ENCODE measurements at regions not wholly inside any gene's neighbourhood (a gene's known extent, or its start where the extent isn't known, plus 50 kb on each side); places are given as distances from the start of the nearest gene placed in this dataset.

DNA sequence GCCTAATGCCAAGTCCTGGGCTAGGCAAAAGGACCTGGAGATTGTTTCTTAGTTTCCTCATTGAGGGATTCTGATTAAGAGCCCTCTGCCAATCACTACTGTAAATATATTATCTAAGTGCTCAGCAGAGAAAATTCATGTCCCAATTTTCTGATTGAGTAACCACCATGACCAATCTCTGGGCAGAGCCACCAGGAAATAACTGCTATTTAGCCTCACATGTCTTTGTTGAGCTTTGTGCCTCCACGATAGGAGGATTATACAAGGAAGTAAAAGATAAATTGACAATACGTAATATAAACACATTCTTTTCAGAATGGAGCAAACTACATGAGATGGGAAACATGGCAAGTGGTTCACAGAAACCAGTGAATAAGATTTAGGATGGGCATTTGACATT, 396.1 kb upstream of the PAPPA start:
- no peak for DNase-seq (ENCODE audit: low read depth, low spot score)
- intact Hi-C loops (cut with micrococcal nuclease; ENCODE audit: unreplicated experiment) (no loop called here), in situ Hi-C loops (cut with HindIII; ENCODE audit: low pct_unique_long_range_greater_than_20kb, low sequenced_read_pairs) (no loop called here)
- no peak overlapping the region for H3K4me3 ChIP-seq (ENCODE audit: low read depth in 2 of 2, low read length in 2 of 2)
- H3K9me3 ChIP-seq (ENCODE audit: control insufficient read depth, insufficient read depth, low read depth, low read length) = no peaks in the 10 kb centered on the region
- TF ChIP-seq TCF7L2 (IDR thresholded peaks at IDR 0.05; ENCODE audit: low read depth, low read length) = no peak
- TF ChIP-seq, protein P1, sequence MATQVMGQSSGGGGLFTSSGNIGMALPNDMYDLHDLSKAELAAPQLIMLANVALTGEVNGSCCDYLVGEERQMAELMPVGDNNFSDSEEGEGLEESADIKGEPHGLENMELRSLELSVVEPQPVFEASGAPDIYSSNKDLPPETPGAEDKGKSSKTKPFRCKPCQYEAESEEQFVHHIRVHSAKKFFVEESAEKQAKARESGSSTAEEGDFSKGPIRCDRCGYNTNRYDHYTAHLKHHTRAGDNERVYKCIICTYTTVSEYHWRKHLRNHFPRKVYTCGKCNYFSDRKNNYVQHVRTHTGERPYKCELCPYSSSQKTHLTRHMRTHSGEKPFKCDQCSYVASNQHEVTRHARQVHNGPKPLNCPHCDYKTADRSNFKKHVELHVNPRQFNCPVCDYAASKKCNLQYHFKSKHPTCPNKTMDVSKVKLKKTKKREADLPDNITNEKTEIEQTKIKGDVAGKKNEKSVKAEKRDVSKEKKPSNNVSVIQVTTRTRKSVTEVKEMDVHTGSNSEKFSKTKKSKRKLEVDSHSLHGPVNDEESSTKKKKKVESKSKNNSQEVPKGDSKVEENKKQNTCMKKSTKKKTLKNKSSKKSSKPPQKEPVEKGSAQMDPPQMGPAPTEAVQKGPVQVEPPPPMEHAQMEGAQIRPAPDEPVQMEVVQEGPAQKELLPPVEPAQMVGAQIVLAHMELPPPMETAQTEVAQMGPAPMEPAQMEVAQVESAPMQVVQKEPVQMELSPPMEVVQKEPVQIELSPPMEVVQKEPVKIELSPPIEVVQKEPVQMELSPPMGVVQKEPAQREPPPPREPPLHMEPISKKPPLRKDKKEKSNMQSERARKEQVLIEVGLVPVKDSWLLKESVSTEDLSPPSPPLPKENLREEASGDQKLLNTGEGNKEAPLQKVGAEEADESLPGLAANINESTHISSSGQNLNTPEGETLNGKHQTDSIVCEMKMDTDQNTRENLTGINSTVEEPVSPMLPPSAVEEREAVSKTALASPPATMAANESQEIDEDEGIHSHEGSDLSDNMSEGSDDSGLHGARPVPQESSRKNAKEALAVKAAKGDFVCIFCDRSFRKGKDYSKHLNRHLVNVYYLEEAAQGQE (IDR thresholded peaks at IDR 0.05; ENCODE audit: insufficient read depth in 1 of 2, low read depth in 2 of 2, low read length in 1 of 2) = no peak
- TF ChIP-seq, protein P2, sequence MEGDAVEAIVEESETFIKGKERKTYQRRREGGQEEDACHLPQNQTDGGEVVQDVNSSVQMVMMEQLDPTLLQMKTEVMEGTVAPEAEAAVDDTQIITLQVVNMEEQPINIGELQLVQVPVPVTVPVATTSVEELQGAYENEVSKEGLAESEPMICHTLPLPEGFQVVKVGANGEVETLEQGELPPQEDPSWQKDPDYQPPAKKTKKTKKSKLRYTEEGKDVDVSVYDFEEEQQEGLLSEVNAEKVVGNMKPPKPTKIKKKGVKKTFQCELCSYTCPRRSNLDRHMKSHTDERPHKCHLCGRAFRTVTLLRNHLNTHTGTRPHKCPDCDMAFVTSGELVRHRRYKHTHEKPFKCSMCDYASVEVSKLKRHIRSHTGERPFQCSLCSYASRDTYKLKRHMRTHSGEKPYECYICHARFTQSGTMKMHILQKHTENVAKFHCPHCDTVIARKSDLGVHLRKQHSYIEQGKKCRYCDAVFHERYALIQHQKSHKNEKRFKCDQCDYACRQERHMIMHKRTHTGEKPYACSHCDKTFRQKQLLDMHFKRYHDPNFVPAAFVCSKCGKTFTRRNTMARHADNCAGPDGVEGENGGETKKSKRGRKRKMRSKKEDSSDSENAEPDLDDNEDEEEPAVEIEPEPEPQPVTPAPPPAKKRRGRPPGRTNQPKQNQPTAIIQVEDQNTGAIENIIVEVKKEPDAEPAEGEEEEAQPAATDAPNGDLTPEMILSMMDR (IDR thresholded peaks at IDR 0.05) = no peak
- TF ChIP-seq SIN3A (IDR thresholded peaks at IDR 0.05; ENCODE audit: borderline replicate concordance, insufficient read depth, low read depth, low read length) = no peak
- TF ChIP-seq POLR2AphosphoS5 (IDR thresholded peaks at IDR 0.05; ENCODE audit: low read depth, low read length) = no peak
- no peaks in the 10 kb centered on the region for H3K36me3 ChIP-seq (ENCODE audit: control insufficient read depth, insufficient read depth, low read length)
- no peaks in the 10 kb centered on the region for H3K4me1 ChIP-seq (ENCODE audit: control insufficient read depth, insufficient read depth, low read length)
- ChIA-PET POLR2A (no interaction called here), CTCF (no interaction called here)
- ATAC-seq = no peak
- no TSS peak for BruUV-seq (replicated peaks)
- H3K27me3 ChIP-seq (ENCODE audit: control insufficient read depth, insufficient read depth, low read length) = no peaks in the 10 kb centered on the region
- no peak overlapping the region for H3K27ac ChIP-seq (ENCODE audit: low read length)

DNA sequence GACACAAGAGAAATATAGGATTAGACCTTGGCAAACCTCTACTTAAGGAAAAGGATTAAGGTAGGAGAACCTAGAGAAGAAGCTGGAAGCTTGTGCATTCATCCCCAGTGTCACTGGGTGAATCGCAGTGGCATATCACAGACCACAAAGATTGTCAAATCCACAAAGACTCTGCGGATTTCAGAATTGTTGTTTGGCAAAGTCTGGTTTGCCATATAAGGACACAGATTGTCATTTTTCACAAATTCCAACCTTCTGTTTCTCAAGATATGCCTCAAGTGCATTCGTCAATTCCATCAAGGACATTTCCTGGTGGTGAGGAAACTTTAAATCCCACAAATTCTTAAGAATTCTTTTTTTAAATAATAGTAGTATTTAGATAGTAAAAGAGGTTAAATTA, 395.1 kb upstream of the PAPPA start:
- ChIA-PET POLR2A (no interaction called here), CTCF (no interaction called here)
- no peak for DNase-seq (ENCODE audit: low read depth, low spot score)
- no TSS peak for BruUV-seq (replicated peaks)
- H3K27me3 ChIP-seq (ENCODE audit: control insufficient read depth, insufficient read depth, low read length) = no peaks in the 10 kb centered on the region
- H3K9me3 ChIP-seq (ENCODE audit: control insufficient read depth, insufficient read depth, low read depth, low read length) = no peaks in the 10 kb centered on the region
- in situ Hi-C loops (cut with HindIII; ENCODE audit: low pct_unique_long_range_greater_than_20kb, low sequenced_read_pairs) = no loop called here
- intact Hi-C loops (cut with micrococcal nuclease; ENCODE audit: unreplicated experiment) = no loop called here
- no peak for ATAC-seq
- H3K36me3 ChIP-seq (ENCODE audit: control insufficient read depth, insufficient read depth, low read length) = no peaks in the 10 kb centered on the region
- H3K4me1 ChIP-seq (ENCODE audit: control insufficient read depth, insufficient read depth, low read length) = no peaks in the 10 kb centered on the region
- TF ChIP-seq POLR2AphosphoS5 (IDR thresholded peaks at IDR 0.05; ENCODE audit: low read depth, low read length) = no peak
- TF ChIP-seq SIN3A (IDR thresholded peaks at IDR 0.05; ENCODE audit: borderline replicate concordance, insufficient read depth, low read depth, low read length) = no peak
- TF ChIP-seq, protein P1 (IDR thresholded peaks at IDR 0.05; ENCODE audit: insufficient read depth in 1 of 2, low read depth in 2 of 2, low read length in 1 of 2) = no peak
- TF ChIP-seq, protein P2 (IDR thresholded peaks at IDR 0.05) = no peak
- TF ChIP-seq TCF7L2 (IDR thresholded peaks at IDR 0.05; ENCODE audit: low read depth, low read length) = no peak
- no peak overlapping the region for H3K4me3 ChIP-seq (ENCODE audit: low read depth in 2 of 2, low read length in 2 of 2)
- no peak overlapping the region for H3K27ac ChIP-seq (ENCODE audit: low read length)
